Fibroblast of skin of right biceps (primary cell): ENCODE measurements at regions not wholly inside any gene's neighbourhood (a gene's known extent, or its start where the extent isn't known, plus 50 kb on each side); places are given as distances from the start of the nearest gene placed in this dataset.
"Not testable (repeated sequence)": the region's sequence is repeated elsewhere in the genome, so short reads cannot be mapped to it uniquely, and the experiment has no call there.

Experiments
- DNase-seq: peaks from one replicate; pipeline ENCODE4 v3.0.0-alpha.2; 2013

DNA sequence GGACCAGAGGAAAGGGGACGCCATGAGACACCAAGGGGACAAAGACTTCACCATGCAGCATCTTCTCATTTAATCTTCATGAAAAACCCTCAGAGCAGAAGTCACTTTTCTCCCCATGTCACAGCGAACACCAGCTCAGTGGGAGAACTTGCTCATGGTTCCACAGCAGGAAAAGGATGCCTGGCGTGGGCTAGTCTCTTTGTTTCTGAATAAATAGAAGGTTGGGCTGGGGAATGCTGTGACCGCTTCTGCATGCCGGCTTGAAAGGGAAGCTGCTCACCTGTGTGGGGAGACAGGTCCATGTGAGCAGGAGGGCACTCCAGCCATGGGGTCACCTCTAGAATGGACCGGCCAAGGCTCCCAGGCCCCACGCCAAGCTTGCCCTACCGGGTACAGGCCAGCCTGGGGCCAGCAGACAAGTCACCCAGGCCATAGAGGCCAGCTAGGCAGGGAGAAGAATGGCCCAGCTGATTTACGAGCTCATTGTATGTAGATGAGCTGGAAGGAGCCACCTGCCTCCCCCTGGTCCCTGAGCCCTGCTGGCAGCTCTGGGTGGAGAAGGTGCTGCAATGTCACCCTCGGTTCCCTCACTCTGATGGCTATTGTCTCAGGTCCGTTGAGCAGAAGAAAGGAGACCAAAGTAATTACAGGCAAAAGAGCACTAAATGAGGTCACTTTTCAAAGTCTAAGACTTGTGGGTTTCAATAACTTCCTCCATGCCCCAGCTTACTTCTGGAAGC is 82.0 kb upstream of the PDZD8 start:
- DNase-seq: no peak

- no peak for DNase-seq
Measured at GRCh38 chr10:117455346-117455745, 80.1 kb upstream of the PDZD8 start.

DNA sequence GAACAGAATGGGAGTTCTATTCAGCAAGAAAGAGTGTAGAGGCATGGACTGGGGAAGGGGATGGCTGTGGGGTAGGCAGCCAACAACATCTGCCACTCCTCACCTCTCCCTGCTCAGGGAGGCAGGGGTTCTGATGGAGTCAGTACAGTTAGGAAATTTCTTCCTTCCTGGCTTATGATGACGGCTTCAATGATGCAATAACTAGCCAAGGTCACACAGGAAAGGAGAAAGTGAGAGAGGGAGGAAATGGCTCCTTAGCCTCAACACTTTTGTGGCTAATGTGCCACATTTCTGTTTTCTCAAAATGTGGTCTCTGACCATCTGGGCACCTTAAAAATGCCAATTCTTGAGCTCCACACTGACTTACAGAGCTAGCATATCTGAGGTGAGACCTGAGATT is 79.3 kb upstream of the PDZD8 start:
- peak; percentile 58 for DNase-seq

GRCh38 chr10:117453484-117453883 is 78.2 kb upstream of the PDZD8 start:
- DNase-seq: not testable (repeated sequence)

- DNase-seq: no peak
Measured at GRCh38 chr10:117450940-117451339, 75.7 kb upstream of the PDZD8 start.

- DNase-seq: no peak
Measured at GRCh38 chr10:117449636-117450035, 74.4 kb upstream of the PDZD8 start.

DNA sequence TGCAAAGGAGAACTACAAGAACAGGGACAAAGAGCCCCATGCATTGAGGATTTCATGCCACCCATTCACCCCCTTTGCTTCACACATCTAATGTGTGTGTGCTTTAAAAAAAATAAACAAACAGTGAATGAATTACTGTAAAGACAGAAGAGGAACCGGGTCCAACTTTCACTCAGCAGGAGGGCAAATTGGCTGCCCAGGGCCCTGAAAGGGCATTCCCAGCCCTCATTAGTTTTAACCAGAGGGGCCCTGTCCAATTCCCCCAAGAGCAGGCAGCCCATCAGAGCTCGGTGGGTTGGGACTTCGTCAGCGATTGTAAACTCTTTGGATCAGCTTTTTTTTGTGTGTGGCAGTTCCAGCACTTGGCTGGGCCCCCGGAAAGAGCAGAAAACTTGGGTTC is 73.6 kb upstream of the PDZD8 start:
- no peak for DNase-seq

- no peak for DNase-seq
Measured at GRCh38 chr10:117445992-117446391, 70.8 kb upstream of the PDZD8 start.

GRCh38 chr10:117444497-117445040 is 69.3 kb upstream of the PDZD8 start:
- DNase-seq: no peak

GRCh38 chr10:117443686-117444041 is 68.4 kb upstream of the PDZD8 start:
- no peak for DNase-seq

GRCh38 chr10:117442944-117443685 is 67.9 kb upstream of the PDZD8 start:
- DNase-seq: peak; percentile 88

- DNase-seq: peak; percentile 54
Measured at GRCh38 chr10:117442521-117442920, 67.3 kb upstream of the PDZD8 start.

GRCh38 chr10:117441812-117442443 is 66.7 kb upstream of the PDZD8 start:
- DNase-seq: peak; percentile 96

- DNase-seq: no peak
Measured at GRCh38 chr10:117441361-117441760, 66.1 kb upstream of the PDZD8 start.

GRCh38 chr10:117439243-117439912 is 64.1 kb upstream of the PDZD8 start:
- DNase-seq: peak; percentile 97

- DNase-seq: no peak
Measured at GRCh38 chr10:117432866-117433265, 57.6 kb upstream of the PDZD8 start.

DNA sequence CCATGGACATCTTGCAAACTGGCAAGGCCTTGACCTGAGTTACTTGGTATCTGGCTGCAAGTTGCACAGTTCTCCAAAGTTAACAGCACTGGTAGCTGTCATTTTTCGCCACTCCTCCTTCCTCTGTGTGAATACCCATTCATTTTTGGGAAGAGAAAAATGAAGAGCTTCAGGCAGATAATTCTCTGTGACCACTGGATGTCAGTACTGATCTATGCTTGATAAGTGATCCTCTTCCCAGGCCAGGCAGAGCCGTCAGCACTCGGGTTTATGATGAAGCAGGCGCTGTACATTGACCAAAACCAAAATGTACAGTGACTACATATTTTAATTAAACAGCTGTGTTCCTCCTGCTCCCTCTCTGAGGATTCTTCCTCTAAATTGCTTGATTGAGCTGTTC is 55.9 kb upstream of the PDZD8 start:
- peak; percentile 75 for DNase-seq

DNA sequence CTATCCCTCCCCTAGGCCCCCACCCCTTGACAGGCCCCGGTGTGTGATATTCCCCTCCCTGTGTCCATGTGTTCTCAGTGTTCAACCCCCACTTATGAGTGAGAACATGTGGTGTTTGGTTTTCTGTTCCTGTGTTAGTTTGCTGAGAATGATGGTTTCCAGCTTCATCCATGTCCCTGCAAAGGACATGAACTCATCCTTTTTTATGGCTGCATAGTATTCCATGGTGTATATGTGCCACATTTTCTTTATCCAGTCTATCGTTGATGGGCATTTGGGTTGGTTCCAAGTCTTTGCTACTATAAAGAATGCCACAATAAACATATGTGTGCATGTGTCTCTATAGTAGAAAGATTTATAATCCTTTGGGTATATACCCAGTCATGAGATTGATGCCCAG is 55.3 kb upstream of the PDZD8 start:
- DNase-seq: not testable (repeated sequence)

DNA sequence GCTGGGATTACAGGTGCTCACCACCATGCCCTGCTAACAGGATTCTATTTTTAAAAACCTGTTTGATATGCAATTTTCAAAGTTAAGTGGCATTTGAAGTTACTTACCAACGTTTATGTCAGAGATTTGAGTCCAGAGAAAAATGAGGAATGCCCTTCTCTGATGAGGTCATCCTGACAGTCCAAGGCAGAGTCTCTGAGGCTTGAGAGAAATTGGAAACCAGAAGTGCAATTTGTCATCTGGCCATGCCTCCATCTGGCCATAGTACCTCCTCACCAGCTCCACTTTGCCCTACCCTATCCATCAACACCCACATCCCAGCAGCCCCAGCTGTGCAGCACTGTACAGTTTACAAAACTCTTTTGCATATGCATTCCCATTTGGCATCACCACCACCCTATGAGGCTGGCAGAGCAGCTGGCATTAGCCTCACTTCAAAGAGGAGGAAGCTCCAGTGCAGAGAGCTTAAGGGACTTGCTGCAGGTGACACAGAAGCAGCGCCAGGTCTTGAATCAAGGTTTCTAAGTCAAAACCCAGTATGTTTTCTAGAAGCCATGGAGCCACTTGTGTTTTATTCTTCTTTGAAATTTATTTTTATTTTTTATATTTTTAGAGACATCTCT is 54.5 kb upstream of the PDZD8 start:
- no peak for DNase-seq

DNA sequence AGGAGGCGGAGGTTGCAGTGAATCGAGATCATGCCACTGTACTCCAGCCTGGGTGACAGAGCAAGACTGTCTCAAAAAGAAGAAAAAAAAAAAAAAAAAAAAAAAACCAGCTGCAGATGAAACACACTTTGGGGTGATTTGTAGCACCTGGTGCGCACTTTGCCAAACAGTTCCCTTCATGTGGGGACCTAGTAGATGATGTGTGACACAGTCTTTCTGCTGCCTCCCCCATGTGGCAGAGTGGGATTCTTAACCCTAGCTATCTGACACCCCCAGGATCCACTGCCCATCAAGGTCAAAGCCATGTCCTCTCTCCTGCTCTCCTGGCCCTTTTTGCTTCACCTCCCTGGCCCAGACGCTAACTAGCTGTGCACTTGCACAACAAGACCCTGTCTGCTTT is 52.1 kb upstream of the PDZD8 start:
- DNase-seq: no peak

- DNase-seq: no peak
Measured at GRCh38 chr10:117425974-117426566, 50.8 kb upstream of the PDZD8 start.
